Hepatocyte (in vitro differentiated cells): ENCODE measurements at regions not wholly inside any gene's neighbourhood (a gene's known extent, or its start where the extent isn't known, plus 50 kb on each side); places are given as distances from the start of the nearest gene placed in this dataset.

Source experiments
- CTCF ChIP-seq: fragments of 200-600 bp; sonication (generic); IDR thresholded peaks from 2 replicates; pipeline ENCODE4 v1.5.1; 2016; ENCODE audit warnings: antibody characterized with exemption, mild to moderate bottlenecking; ENCODE audit not compliant: poor library complexity
- EZH2 ChIP-seq: fragments of 200-600 bp; sonication (generic); IDR thresholded peaks from 2 replicates; pipeline ENCODE4 v1.6.1; 2016; ENCODE audit warnings: antibody characterized with exemption, mild to moderate bottlenecking, borderline replicate concordance

- TF ChIP-seq CTCF: no peak
- no peak for TF ChIP-seq EZH2
Observed at GRCh38 chr15:46732060-46732459, 985.2 kb upstream of the SEMA6D start.
